ENCODE measurements at regions not wholly inside any gene's neighbourhood (a gene's known extent, or its start where the extent isn't known, plus 50 kb on each side); places are given as distances from the start of the nearest gene placed in this dataset.

GRCh38 chr9:135348788-135349150 is 130.8 kb upstream of the PPP1R26 start:
- Histone ChIP-seq H3K9me2 (replicated peaks; ENCODE audit: insufficient read depth, low read length) (no peaks in the 10 kb centered on the region), H3F3A (ENCODE audit: insufficient read depth) (no peaks in the 10 kb centered on the region), H3K9me3 (ENCODE audit: insufficient read depth, low read length) (no peaks in the 10 kb centered on the region), H3K4me2 (ENCODE audit: low read depth, low read length, poor library complexity, severe bottlenecking) (no peak overlapping the region), H3K79me2 (ENCODE audit: insufficient read depth, low read length) (no peaks in the 10 kb centered on the region), H3K9ac (ENCODE audit: low read length) (no peak overlapping the region), H3K27me3 (ENCODE audit: low read length) (no peaks in the 10 kb centered on the region), H4K20me1 (ENCODE audit: low read depth, low read length) (no peaks in the 10 kb centered on the region), H3K27ac (ENCODE audit: low read depth, low read length) (no peak overlapping the region), H3K4me3 (ENCODE audit: insufficient read depth, low read length, poor library complexity, severe bottlenecking) (no peak overlapping the region), H3K36me3 (ENCODE audit: low read length) (no peaks in the 10 kb centered on the region), H2AFZ (ENCODE audit: low read depth, low read length, severe bottlenecking) (no peak overlapping the region)
- TF ChIP-seq EZH2phosphoT487 (conservative IDR thresholded peaks at IDR 0.05; ENCODE audit: low read length) (no peak), CTCF (IDR thresholded peaks at IDR 0.05; ENCODE audit: insufficient read depth, low read length, poor library complexity, severe bottlenecking) (no peak)

GRCh38 chr9:135349212-135350002 is 130.2 kb upstream of the PPP1R26 start:
- H3K4me3 ChIP-seq (ENCODE audit: insufficient read depth, low read length, poor library complexity, severe bottlenecking): no peak overlapping the region
- no peak overlapping the region for H2AFZ ChIP-seq (ENCODE audit: low read depth, low read length, severe bottlenecking)
- no peaks in the 10 kb centered on the region for H3K9me2 ChIP-seq (replicated peaks; ENCODE audit: insufficient read depth, low read length)
- H3K4me2 ChIP-seq (ENCODE audit: low read depth, low read length, poor library complexity, severe bottlenecking): no peak overlapping the region
- no peaks in the 10 kb centered on the region for H3K27me3 ChIP-seq (ENCODE audit: low read length)
- H3K9ac ChIP-seq (ENCODE audit: low read length): no peak overlapping the region
- no peaks in the 10 kb centered on the region for H3K79me2 ChIP-seq (ENCODE audit: insufficient read depth, low read length)
- no peaks in the 10 kb centered on the region for H3K9me3 ChIP-seq (ENCODE audit: insufficient read depth, low read length)
- no peak for TF ChIP-seq CTCF (IDR thresholded peaks at IDR 0.05; ENCODE audit: insufficient read depth, low read length, poor library complexity, severe bottlenecking)
- TF ChIP-seq EZH2phosphoT487 (conservative IDR thresholded peaks at IDR 0.05; ENCODE audit: low read length): no peak
- H3F3A ChIP-seq (ENCODE audit: insufficient read depth): no peaks in the 10 kb centered on the region
- no peak overlapping the region for H3K27ac ChIP-seq (ENCODE audit: low read depth, low read length)
- no peaks in the 10 kb centered on the region for H3K36me3 ChIP-seq (ENCODE audit: low read length)
- no peaks in the 10 kb centered on the region for H4K20me1 ChIP-seq (ENCODE audit: low read depth, low read length)

- Histone ChIP-seq H2AFZ (ENCODE audit: low read depth, low read length, severe bottlenecking) (no peak overlapping the region), H3K27me3 (ENCODE audit: low read length) (no peaks in the 10 kb centered on the region), H3K4me3 (ENCODE audit: insufficient read depth, low read length, poor library complexity, severe bottlenecking) (no peak overlapping the region), H3K27ac (ENCODE audit: low read depth, low read length) (no peak overlapping the region), H3K79me2 (ENCODE audit: insufficient read depth, low read length) (no peaks in the 10 kb centered on the region), H3F3A (ENCODE audit: insufficient read depth) (no peaks in the 10 kb centered on the region), H3K4me2 (ENCODE audit: low read depth, low read length, poor library complexity, severe bottlenecking) (no peak overlapping the region), H3K9me3 (ENCODE audit: insufficient read depth, low read length) (no peaks in the 10 kb centered on the region), H3K36me3 (ENCODE audit: low read length) (no peaks in the 10 kb centered on the region), H4K20me1 (ENCODE audit: low read depth, low read length) (no peaks in the 10 kb centered on the region), H3K9ac (ENCODE audit: low read length) (no peak overlapping the region), H3K9me2 (replicated peaks; ENCODE audit: insufficient read depth, low read length) (no peaks in the 10 kb centered on the region)
- TF ChIP-seq EZH2phosphoT487 (conservative IDR thresholded peaks at IDR 0.05; ENCODE audit: low read length) (no peak), CTCF (IDR thresholded peaks at IDR 0.05; ENCODE audit: insufficient read depth, low read length, poor library complexity, severe bottlenecking) (no peak)
Observed at GRCh38 chr9:135350003-135350315, 129.6 kb upstream of the PPP1R26 start.
